ENCODE measurements at regions not wholly inside any gene's neighbourhood (a gene's known extent, or its start where the extent isn't known, plus 50 kb on each side); places are given as distances from the start of the nearest gene placed in this dataset.
"Not testable (repeated sequence)": the region's sequence is repeated elsewhere in the genome, so short reads cannot be mapped to it uniquely, and the experiment has no call there.

GRCh38 chr12:114835031-114835430, 151.1 kb upstream of the TBX3 start:
- Histone ChIP-seq H3K36me3 (no peaks in the 10 kb centered on the region), H3K9me3 (peaks cover 9% of the 10 kb centered on the region), H3K27me3 (no peaks in the 10 kb centered on the region), H3K4me1 (no peaks in the 10 kb centered on the region), H3K4me2 (no peak overlapping the region), H4K20me1 (no peaks in the 10 kb centered on the region), H3K4me3 (no peak overlapping the region), H3K9ac (no peak overlapping the region), H3K27ac (no peak overlapping the region)
- no peak for TF ChIP-seq Cebpa-rat (IDR thresholded peaks at IDR 0.05)

DNA sequence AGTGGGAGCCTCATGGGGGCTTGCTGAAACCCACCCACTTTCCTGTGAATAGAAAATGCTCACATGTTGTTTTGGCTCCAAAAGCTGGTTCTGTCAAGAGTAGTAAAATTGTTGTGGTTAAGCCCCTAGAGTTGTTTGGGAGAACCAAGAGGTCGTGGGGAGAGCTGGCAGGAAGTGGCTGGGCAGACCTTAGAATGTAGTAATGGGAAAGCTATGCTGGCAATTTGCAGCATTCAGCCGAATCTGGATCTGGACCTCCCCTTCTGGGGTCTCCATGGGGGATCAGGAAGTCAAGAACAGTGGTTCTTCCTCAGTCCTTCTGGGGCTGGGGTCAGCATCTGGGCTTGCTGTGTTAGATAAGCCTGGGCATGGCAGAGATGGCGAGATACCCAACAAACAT, 150.6 kb upstream of the TBX3 start:
- H3K4me2 ChIP-seq: no peak overlapping the region
- no peaks in the 10 kb centered on the region for H4K20me1 ChIP-seq
- H3K9me3 ChIP-seq: peaks cover 9% of the 10 kb centered on the region
- no peak overlapping the region for H3K9ac ChIP-seq
- H3K27me3 ChIP-seq: no peaks in the 10 kb centered on the region
- no peak for TF ChIP-seq Cebpa-rat (IDR thresholded peaks at IDR 0.05)
- no peaks in the 10 kb centered on the region for H3K36me3 ChIP-seq
- no peak overlapping the region for H3K4me3 ChIP-seq
- H3K4me1 ChIP-seq: no peaks in the 10 kb centered on the region
- H3K27ac ChIP-seq: no peak overlapping the region

- no peaks in the 10 kb centered on the region for H3K27me3 ChIP-seq
- no peak overlapping the region for H3K4me3 ChIP-seq
- no peak for TF ChIP-seq Cebpa-rat (IDR thresholded peaks at IDR 0.05)
These were observed 145.9 kb upstream of the TBX3 start for GRCh38 chr12:114829833-114830232.

DNA sequence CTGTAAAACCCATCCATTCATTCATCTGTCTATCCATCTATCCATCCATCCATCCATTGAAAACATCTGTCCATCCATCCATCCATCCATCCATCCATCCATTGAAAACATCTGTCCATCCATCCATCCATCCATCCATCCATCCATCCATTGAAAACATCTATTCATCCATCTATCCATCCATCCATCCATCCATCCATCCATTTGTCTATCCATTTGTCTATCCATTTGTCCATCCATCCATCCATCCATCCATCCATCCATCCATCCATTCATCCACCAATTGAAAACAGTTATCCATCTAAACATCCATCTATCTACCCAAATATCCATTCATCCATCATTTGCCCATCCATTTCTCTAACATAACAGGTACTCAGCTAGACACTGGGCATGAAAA, 145.3 kb upstream of the TBX3 start:
- not testable (repeated sequence) for H4K20me1 ChIP-seq, H3K4me2 ChIP-seq, H3K36me3 ChIP-seq, H3K4me3 ChIP-seq, H3K9me3 ChIP-seq, H3K27me3 ChIP-seq, H3K27ac ChIP-seq, H3K4me1 ChIP-seq, H3K9ac ChIP-seq

More at GRCh38 chr12:114829833-114830232, 145.9 kb upstream of the TBX3 start:
- Histone ChIP-seq H4K20me1 (no peaks in the 10 kb centered on the region), H3K9me3 (no peaks in the 10 kb centered on the region), H3K36me3 (no peaks in the 10 kb centered on the region), H3K27ac (no peak overlapping the region), H3K4me2 (no peak overlapping the region), H3K4me1 (no peaks in the 10 kb centered on the region), H3K9ac (no peak overlapping the region)

GRCh38 chr12:114827461-114827860, 143.5 kb upstream of the TBX3 start:
- H3K4me1 ChIP-seq: no peaks in the 10 kb centered on the region
- no peaks in the 10 kb centered on the region for H3K9me3 ChIP-seq
- H4K20me1 ChIP-seq: no peaks in the 10 kb centered on the region
- no peak overlapping the region for H3K4me2 ChIP-seq
- H3K36me3 ChIP-seq: no peaks in the 10 kb centered on the region
- no peak overlapping the region for H3K4me3 ChIP-seq
- H3K27ac ChIP-seq: no peak overlapping the region
- H3K9ac ChIP-seq: no peak overlapping the region
- TF ChIP-seq Cebpa-rat (IDR thresholded peaks at IDR 0.05): no peak
- H3K27me3 ChIP-seq: no peaks in the 10 kb centered on the region

DNA sequence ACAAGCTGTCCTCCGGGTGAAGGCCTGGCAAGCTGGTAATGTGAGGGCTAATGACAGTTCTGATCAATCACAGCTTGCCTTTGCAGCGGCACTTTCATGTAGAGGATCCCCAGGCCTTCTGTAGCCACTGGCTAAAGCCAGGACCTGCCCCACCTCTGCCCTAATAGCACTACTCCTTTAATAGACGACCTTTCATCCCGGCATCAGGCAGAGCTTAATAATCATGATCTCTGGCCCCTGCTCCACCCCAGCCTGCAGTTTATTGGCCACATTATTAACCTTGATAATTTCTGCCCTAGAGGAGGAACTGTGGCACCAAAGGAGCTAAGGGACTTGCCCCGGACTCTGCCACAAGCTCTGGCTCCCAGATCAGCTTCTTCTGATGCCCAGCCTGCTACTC, 142.3 kb upstream of the TBX3 start:
- H3K4me2 ChIP-seq: no peak overlapping the region
- no peaks in the 10 kb centered on the region for H3K4me1 ChIP-seq
- H3K27ac ChIP-seq: no peak overlapping the region
- no peak for TF ChIP-seq Cebpa-rat (IDR thresholded peaks at IDR 0.05)
- H3K9ac ChIP-seq: no peak overlapping the region
- no peak overlapping the region for H3K4me3 ChIP-seq
- no peaks in the 10 kb centered on the region for H4K20me1 ChIP-seq
- H3K36me3 ChIP-seq: no peaks in the 10 kb centered on the region
- H3K9me3 ChIP-seq: no peaks in the 10 kb centered on the region
- no peaks in the 10 kb centered on the region for H3K27me3 ChIP-seq

DNA sequence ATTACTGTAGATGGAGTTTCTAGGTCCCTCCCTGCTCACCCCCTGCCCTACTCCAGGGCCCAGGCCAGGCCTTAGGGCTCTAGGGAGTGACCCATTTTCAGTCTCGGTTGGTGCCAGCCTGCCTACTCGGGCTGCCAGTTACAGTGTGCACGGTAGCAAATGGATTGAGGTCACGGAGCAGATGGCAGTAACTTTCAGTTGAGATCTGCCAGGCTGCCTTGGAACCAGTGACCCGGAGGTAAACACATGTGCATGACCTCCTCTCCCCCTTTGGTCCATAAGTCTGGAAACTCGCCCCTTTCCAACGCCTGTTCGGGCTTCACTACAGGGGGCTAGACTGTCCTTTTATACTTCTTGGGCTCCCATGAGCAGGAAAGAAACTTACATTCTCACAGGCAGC, 139.7 kb upstream of the TBX3 start:
- Histone ChIP-seq H4K20me1 (no peaks in the 10 kb centered on the region), H3K4me2 (no peak overlapping the region), H3K27ac (no peak overlapping the region), H3K4me1 (no peaks in the 10 kb centered on the region), H3K4me3 (no peak overlapping the region), H3K36me3 (no peaks in the 10 kb centered on the region), H3K27me3 (no peaks in the 10 kb centered on the region), H3K9ac (no peak overlapping the region), H3K9me3 (no peaks in the 10 kb centered on the region)
- TF ChIP-seq Cebpa-rat (IDR thresholded peaks at IDR 0.05): no peak

DNA sequence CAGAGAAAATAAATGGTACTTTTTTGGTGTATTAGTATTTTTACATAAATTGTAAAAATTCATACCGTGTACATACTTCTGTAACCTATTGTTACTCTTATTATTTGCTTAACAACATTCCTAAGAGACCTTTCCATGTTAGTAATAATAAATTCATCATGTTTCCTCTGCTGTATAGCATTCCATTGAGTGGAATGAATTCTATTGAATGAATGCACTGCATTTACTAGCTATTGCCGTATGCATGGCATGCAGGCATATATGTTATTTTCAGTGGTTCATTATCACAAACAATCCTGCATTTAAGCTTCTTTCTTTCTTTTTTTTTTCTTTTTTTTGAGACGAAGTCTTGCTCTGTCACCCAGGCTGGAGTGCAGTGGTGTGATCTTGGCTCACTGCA, 137.6 kb upstream of the TBX3 start:
- Histone ChIP-seq H3K36me3 (no peaks in the 10 kb centered on the region), H3K27me3 (no peaks in the 10 kb centered on the region), H3K4me2 (no peak overlapping the region), H3K27ac (no peak overlapping the region), H3K9ac (no peak overlapping the region), H3K4me3 (no peak overlapping the region), H3K9me3 (no peaks in the 10 kb centered on the region), H4K20me1 (no peaks in the 10 kb centered on the region), H3K4me1 (no peaks in the 10 kb centered on the region)
- no peak for TF ChIP-seq Cebpa-rat (IDR thresholded peaks at IDR 0.05)

- Histone ChIP-seq H3K9me3 (no peaks in the 10 kb centered on the region), H3K36me3 (no peaks in the 10 kb centered on the region), H3K27me3 (no peaks in the 10 kb centered on the region), H3K9ac (no peak overlapping the region), H3K4me2 (no peak overlapping the region), H3K4me3 (no peak overlapping the region), H3K27ac (no peak overlapping the region), H3K4me1 (no peaks in the 10 kb centered on the region), H4K20me1 (no peaks in the 10 kb centered on the region)
- no peak for TF ChIP-seq Cebpa-rat (IDR thresholded peaks at IDR 0.05)
These were observed 136.8 kb upstream of the TBX3 start for GRCh38 chr12:114820796-114821195.

DNA sequence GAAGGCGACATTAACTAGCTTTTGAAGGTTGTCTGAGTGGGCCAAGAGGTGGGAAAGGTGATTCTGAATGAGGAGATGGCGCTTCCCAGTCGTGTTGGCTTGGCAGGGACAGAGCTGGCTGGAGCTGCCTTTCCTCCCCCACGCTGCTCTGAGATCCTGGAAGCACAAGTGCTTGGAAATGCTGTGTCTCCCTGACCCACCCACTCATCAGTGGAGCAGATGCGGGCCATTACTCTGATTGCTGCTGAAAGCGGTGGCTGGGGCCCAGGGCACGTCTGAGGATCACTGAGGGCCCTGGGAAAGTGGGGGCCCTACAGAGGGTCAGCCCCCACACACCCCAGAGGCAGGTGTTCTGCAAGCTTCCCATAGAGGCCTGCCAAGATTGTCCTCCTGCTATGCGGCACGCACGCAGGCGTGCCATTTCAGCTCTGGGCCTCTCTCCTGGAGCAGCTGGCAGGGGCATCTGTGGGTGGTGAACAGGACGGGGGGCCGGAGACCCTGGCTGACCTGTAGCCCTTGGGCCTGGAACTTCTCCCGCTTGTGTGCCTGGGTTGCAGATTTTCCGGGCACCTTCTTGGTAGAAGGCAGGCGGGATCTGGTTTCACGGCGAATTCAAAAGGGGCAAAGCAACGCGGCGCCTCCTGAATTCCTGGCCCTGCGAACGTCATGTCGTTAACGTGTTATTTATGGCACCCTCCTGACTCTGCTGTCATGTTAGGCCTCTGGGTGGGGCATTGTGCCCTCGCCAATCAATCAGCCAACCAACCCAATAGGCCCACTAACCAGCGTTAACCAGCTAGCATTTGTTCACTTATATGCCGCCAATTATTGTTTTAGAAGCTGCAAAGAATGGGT, 133.8 kb upstream of the TBX3 start:
- H4K20me1 ChIP-seq: no peaks in the 10 kb centered on the region
- no peaks in the 10 kb centered on the region for H3K27me3 ChIP-seq
- no peak for TF ChIP-seq Cebpa-rat (IDR thresholded peaks at IDR 0.05)
- H3K9me3 ChIP-seq: no peaks in the 10 kb centered on the region
- no peaks in the 10 kb centered on the region for H3K36me3 ChIP-seq
- no peak overlapping the region for H3K4me3 ChIP-seq
- H3K4me1 ChIP-seq: no peaks in the 10 kb centered on the region
- H3K27ac ChIP-seq: no peak overlapping the region
- no peak overlapping the region for H3K9ac ChIP-seq
- H3K4me2 ChIP-seq: no peak overlapping the region

Data from BLaER1 (cell line).